ENCODE measurements at regions not wholly inside any gene's neighbourhood (a gene's known extent, or its start where the extent isn't known, plus 50 kb on each side); places are given as distances from the start of the nearest gene placed in this dataset.
"Not testable (repeated sequence)": the region's sequence is repeated elsewhere in the genome, so short reads cannot be mapped to it uniquely, and the experiment has no call there.

- no peaks in the 10 kb centered on the region for H3K4me1 ChIP-seq (ENCODE audit: control insufficient read depth in 2 of 3, insufficient read depth in 2 of 3, low read depth in 1 of 3, low read length in 3 of 3)
- H3K27ac ChIP-seq (ENCODE audit: low read depth in 2 of 2, low read length in 2 of 2): no peak overlapping the region
- no peak overlapping the region for H3K4me3 ChIP-seq (ENCODE audit: low read length in 3 of 3)
- FAIRE-seq: no peak
- peaks cover 0 to 4% (median 0%) of the 10 kb centered on the region in 3 donors for H3K9me3 ChIP-seq (ENCODE audit: control insufficient read depth in 2 of 3, insufficient read depth in 1 of 3, low read length in 3 of 3)
- no peak for DNase-seq
- no peaks in the 10 kb centered on the region for H3K27me3 ChIP-seq (ENCODE audit: control insufficient read depth, insufficient read depth, low read length)
- intact Hi-C loops (cut with DNase I): no loop called here
- no peaks in the 10 kb centered on the region for H3K36me3 ChIP-seq (ENCODE audit: control insufficient read depth in 2 of 3, insufficient read depth in 3 of 3, low read length in 3 of 3)
- H3K9ac ChIP-seq (ENCODE audit: low read length in 3 of 3): no peak overlapping the region
- no peak for TF ChIP-seq CTCF (IDR thresholded peaks at IDR 0.05; ENCODE audit: borderline replicate concordance, extremely low read depth, insufficient read depth)
Observed at GRCh38 chr6:51049983-51050877, 231.6 kb downstream of the TFAP2B start.

GRCh38 chr6:51052716-51053115, 234.0 kb downstream of the TFAP2B start:
- H3K27ac ChIP-seq (ENCODE audit: low read depth in 2 of 2, low read length in 2 of 2); H3K27me3 ChIP-seq (ENCODE audit: control insufficient read depth, insufficient read depth, low read length); H3K36me3 ChIP-seq (ENCODE audit: control insufficient read depth in 2 of 3, insufficient read depth in 3 of 3, low read length in 3 of 3); H3K9me3 ChIP-seq (ENCODE audit: control insufficient read depth in 2 of 3, insufficient read depth in 1 of 3, low read length in 3 of 3); intact Hi-C loops (cut with DNase I); H3K4me3 ChIP-seq (ENCODE audit: low read length in 3 of 3); H3K9ac ChIP-seq (ENCODE audit: low read length in 3 of 3); DNase-seq; H3K4me1 ChIP-seq (ENCODE audit: control insufficient read depth in 2 of 3, insufficient read depth in 2 of 3, low read depth in 1 of 3, low read length in 3 of 3); FAIRE-seq: not testable (repeated sequence)

- H3K36me3 ChIP-seq (ENCODE audit: control insufficient read depth in 2 of 3, insufficient read depth in 3 of 3, low read length in 3 of 3); intact Hi-C loops (cut with DNase I); H3K27ac ChIP-seq (ENCODE audit: low read depth in 2 of 2, low read length in 2 of 2); DNase-seq; H3K9ac ChIP-seq (ENCODE audit: low read length in 3 of 3); FAIRE-seq; H3K4me3 ChIP-seq (ENCODE audit: low read length in 3 of 3); H3K4me1 ChIP-seq (ENCODE audit: control insufficient read depth in 2 of 3, insufficient read depth in 2 of 3, low read depth in 1 of 3, low read length in 3 of 3); H3K9me3 ChIP-seq (ENCODE audit: control insufficient read depth in 2 of 3, insufficient read depth in 1 of 3, low read length in 3 of 3); H3K27me3 ChIP-seq (ENCODE audit: control insufficient read depth, insufficient read depth, low read length): not testable (repeated sequence)
Observed at GRCh38 chr6:51055316-51055715, 236.6 kb downstream of the TFAP2B start.

- no peak overlapping the region for H3K9ac ChIP-seq (ENCODE audit: low read length in 3 of 3)
- H3K27ac ChIP-seq (ENCODE audit: low read depth in 2 of 2, low read length in 2 of 2): no peak overlapping the region
- H3K4me3 ChIP-seq (ENCODE audit: low read length in 3 of 3): no peak overlapping the region
- H3K36me3 ChIP-seq (ENCODE audit: control insufficient read depth in 2 of 3, insufficient read depth in 3 of 3, low read length in 3 of 3): no peaks in the 10 kb centered on the region
- intact Hi-C loops (cut with DNase I): no loop called here
- peak; percentile 93 for FAIRE-seq
- DNase-seq: no peak
- no peaks in the 10 kb centered on the region for H3K27me3 ChIP-seq (ENCODE audit: control insufficient read depth, insufficient read depth, low read length)
- no peaks in the 10 kb centered on the region for H3K4me1 ChIP-seq (ENCODE audit: control insufficient read depth in 2 of 3, insufficient read depth in 2 of 3, low read depth in 1 of 3, low read length in 3 of 3)
- no peak for TF ChIP-seq CTCF (IDR thresholded peaks at IDR 0.05; ENCODE audit: borderline replicate concordance, extremely low read depth, insufficient read depth)
- peaks cover 0 to 4% (median 0%) of the 10 kb centered on the region in 3 donors for H3K9me3 ChIP-seq (ENCODE audit: control insufficient read depth in 2 of 3, insufficient read depth in 1 of 3, low read length in 3 of 3)
Observed at GRCh38 chr6:51057296-51057695, 238.6 kb downstream of the TFAP2B start.

All from kidney (tissue), 13 donors.